OCI-LY7 (cell line): ENCODE measurements at regions not wholly inside any gene's neighbourhood (a gene's known extent, or its start where the extent isn't known, plus 50 kb on each side); places are given as distances from the start of the nearest gene placed in this dataset.
"Not testable (repeated sequence)": the region's sequence is repeated elsewhere in the genome, so short reads cannot be mapped to it uniquely, and the experiment has no call there.

Source experiments
- CTCF ChIP-seq: fragments of 200-600 bp; sonication (generic); conservative IDR thresholded peaks from 2 replicates; pipeline ENCODE4 v1.5.1; 2014; ENCODE audit warnings: mild to moderate bottlenecking, antibody characterized with exemption, low read length, moderate library complexity, mixed read lengths
- EZH2phosphoT487 ChIP-seq: fragments of 200-600 bp; sonication (generic); IDR thresholded peaks from 2 replicates; pipeline ENCODE4 v1.6.1; 2018; ENCODE audit warnings: low read depth, borderline replicate concordance, mild to moderate bottlenecking, mixed run types, antibody characterized with exemption, low read length, moderate library complexity, mixed read lengths

GRCh38 chr13:111058339-111058738 is 56.8 kb upstream of the ARHGEF7 start:
- TF ChIP-seq CTCF, EZH2phosphoT487: not testable (repeated sequence)
